ENCODE measurements at regions not wholly inside any gene's neighbourhood (a gene's known extent, or its start where the extent isn't known, plus 50 kb on each side); places are given as distances from the start of the nearest gene placed in this dataset.

- no peak for TF ChIP-seq EZH2 (IDR thresholded peaks at IDR 0.05; ENCODE audit: low read length, unreplicated experiment)
- TF ChIP-seq CTCF (conservative IDR thresholded peaks at IDR 0.05; ENCODE audit: low read depth, low read length) = no peak
- no peak for TF ChIP-seq EZH2phosphoT487 (IDR thresholded peaks at IDR 0.05; ENCODE audit: borderline replicate concordance, low read length)
Measured at GRCh38 chr20:22523499-22524392, 60.6 kb downstream of the FOXA2 start.

All from PC-3 (cell line).